ENCODE measurements at regions not wholly inside any gene's neighbourhood (a gene's known extent, or its start where the extent isn't known, plus 50 kb on each side); places are given as distances from the start of the nearest gene placed in this dataset.

GRCh38 chr1:201589186-201589585, 50.3 kb downstream of the NAV1 start:
- CTCF ChIA-PET: interaction anchor here (1.5 kb wide), 1 partner anchor 30 kb away, joined by 4 read pairs; no protein-coding TSS in a partner anchor
- DNase-seq (ENCODE audit: low read depth, low spot score): no peak
- Histone ChIP-seq H3K4me3 (ENCODE audit: low read depth, low read length) (no peak overlapping the region), H3K9me3 (ENCODE audit: control insufficient read depth, insufficient read depth, low read length) (no peaks in the 10 kb centered on the region), H3K27me3 (ENCODE audit: control insufficient read depth, insufficient read depth, low read length) (no peaks in the 10 kb centered on the region), H3K27ac (ENCODE audit: low read depth, low read length) (no peak overlapping the region)
- TF ChIP-seq, protein P1, sequence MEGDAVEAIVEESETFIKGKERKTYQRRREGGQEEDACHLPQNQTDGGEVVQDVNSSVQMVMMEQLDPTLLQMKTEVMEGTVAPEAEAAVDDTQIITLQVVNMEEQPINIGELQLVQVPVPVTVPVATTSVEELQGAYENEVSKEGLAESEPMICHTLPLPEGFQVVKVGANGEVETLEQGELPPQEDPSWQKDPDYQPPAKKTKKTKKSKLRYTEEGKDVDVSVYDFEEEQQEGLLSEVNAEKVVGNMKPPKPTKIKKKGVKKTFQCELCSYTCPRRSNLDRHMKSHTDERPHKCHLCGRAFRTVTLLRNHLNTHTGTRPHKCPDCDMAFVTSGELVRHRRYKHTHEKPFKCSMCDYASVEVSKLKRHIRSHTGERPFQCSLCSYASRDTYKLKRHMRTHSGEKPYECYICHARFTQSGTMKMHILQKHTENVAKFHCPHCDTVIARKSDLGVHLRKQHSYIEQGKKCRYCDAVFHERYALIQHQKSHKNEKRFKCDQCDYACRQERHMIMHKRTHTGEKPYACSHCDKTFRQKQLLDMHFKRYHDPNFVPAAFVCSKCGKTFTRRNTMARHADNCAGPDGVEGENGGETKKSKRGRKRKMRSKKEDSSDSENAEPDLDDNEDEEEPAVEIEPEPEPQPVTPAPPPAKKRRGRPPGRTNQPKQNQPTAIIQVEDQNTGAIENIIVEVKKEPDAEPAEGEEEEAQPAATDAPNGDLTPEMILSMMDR (IDR thresholded peaks at IDR 0.05; ENCODE audit: low read depth, low read length): no peak
- POLR2A ChIA-PET: interaction anchor here (0.6 kb wide), 1 partner anchor 60 kb away, joined by 6 read pairs; no protein-coding TSS in a partner anchor

DNA sequence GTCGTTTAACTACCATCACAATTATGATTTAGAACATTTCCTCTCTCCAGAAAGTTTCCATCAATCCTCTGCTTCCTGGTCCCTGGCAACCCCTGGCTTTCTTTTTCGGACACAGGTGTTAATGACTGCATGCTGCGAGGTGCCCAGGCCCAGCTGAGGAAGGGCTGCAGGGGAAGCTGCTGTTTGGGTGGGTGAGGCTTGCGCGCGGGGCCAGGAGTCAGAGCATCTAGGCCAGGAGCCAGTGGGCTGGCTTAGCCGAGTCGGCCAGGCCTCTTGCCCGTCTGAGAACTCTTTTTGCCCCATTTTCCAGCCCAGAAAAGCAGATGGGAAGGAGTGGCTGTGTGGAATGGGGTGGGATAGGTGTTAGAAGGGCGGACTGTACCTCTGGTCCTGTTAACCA, 51.5 kb downstream of the NAV1 start:
- CTCF ChIA-PET: interaction anchor here (1.5 kb wide), 1 partner anchor 32 kb away, joined by 4 read pairs; no protein-coding TSS in a partner anchor
- TF ChIP-seq, protein P1 (IDR thresholded peaks at IDR 0.05; ENCODE audit: low read depth, low read length): no peak

GRCh38 chr1:201591348-201591747, 52.4 kb downstream of the NAV1 start:
- ChIA-PET POLR2A (no interaction called here), CTCF (no interaction called here)
- Histone ChIP-seq H3K4me3 (ENCODE audit: low read depth, low read length) (no peak overlapping the region), H3K9me3 (ENCODE audit: control insufficient read depth, insufficient read depth, low read length) (no peaks in the 10 kb centered on the region), H3K27me3 (ENCODE audit: control insufficient read depth, insufficient read depth, low read length) (no peaks in the 10 kb centered on the region), H3K27ac (ENCODE audit: low read depth, low read length) (no peak overlapping the region)
- TF ChIP-seq, protein P1 (IDR thresholded peaks at IDR 0.05; ENCODE audit: low read depth, low read length): no peak
- DNase-seq (ENCODE audit: low read depth, low spot score): no peak

More for the DNA sequence above, 51.5 kb downstream of the NAV1 start:
- Histone ChIP-seq H3K27ac (ENCODE audit: low read depth, low read length) (no peak overlapping the region), H3K4me3 (ENCODE audit: low read depth, low read length) (no peak overlapping the region), H3K9me3 (ENCODE audit: control insufficient read depth, insufficient read depth, low read length) (no peaks in the 10 kb centered on the region), H3K27me3 (ENCODE audit: control insufficient read depth, insufficient read depth, low read length) (no peaks in the 10 kb centered on the region)
- POLR2A ChIA-PET: no interaction called here
- no peak for DNase-seq (ENCODE audit: low read depth, low spot score)

- ChIA-PET CTCF (no interaction called here), POLR2A (interaction anchor here (0.6 kb wide), 2 partner anchors 13 kb away, joined by 3 to 6 read pairs; no protein-coding TSS in a partner anchor)
- H3K27ac ChIP-seq (ENCODE audit: low read depth, low read length): no peak overlapping the region
- H3K4me3 ChIP-seq (ENCODE audit: low read depth, low read length): no peak overlapping the region
- no peaks in the 10 kb centered on the region for H3K27me3 ChIP-seq (ENCODE audit: control insufficient read depth, insufficient read depth, low read length)
- H3K9me3 ChIP-seq (ENCODE audit: control insufficient read depth, insufficient read depth, low read length): no peaks in the 10 kb centered on the region
- TF ChIP-seq, protein P1 (IDR thresholded peaks at IDR 0.05; ENCODE audit: low read depth, low read length): no peak
- no peak for DNase-seq (ENCODE audit: low read depth, low spot score)
These were observed 53.1 kb downstream of the NAV1 start for GRCh38 chr1:201591981-201592380.

GRCh38 chr1:201593200-201593921, 54.4 kb downstream of the NAV1 start:
- ChIA-PET POLR2A (interaction anchor here (0.9 to 2.2 kb wide), 6 partner anchors 9 to 103 kb away, joined by 4 to 22 read pairs (median 6); no protein-coding TSS in a partner anchor), CTCF (interaction anchor here (1.6 kb wide), 1 partner anchor 63 kb away, joined by 4 read pairs; no protein-coding TSS in a partner anchor)
- Histone ChIP-seq H3K27ac (ENCODE audit: low read depth, low read length) (peak overlapping the region; percentile 75), H3K27me3 (ENCODE audit: control insufficient read depth, insufficient read depth, low read length) (no peaks in the 10 kb centered on the region), H3K4me3 (ENCODE audit: low read depth, low read length) (no peak overlapping the region), H3K9me3 (ENCODE audit: control insufficient read depth, insufficient read depth, low read length) (no peaks in the 10 kb centered on the region)
- peak; percentile 87 for DNase-seq (ENCODE audit: low read depth, low spot score)
- TF ChIP-seq, protein P1 (IDR thresholded peaks at IDR 0.05; ENCODE audit: low read depth, low read length): no peak
